Loucy (cell line): ENCODE measurements at regions not wholly inside any gene's neighbourhood (a gene's known extent, or its start where the extent isn't known, plus 50 kb on each side); places are given as distances from the start of the nearest gene placed in this dataset.

Experiments
- H2AFZ ChIP-seq: fragments of 200-600 bp; sonication (generic); 2 replicates; pipeline ENCODE4 v1.6.0; 2016; ENCODE audit warnings: antibody characterized with exemption, mild to moderate bottlenecking, low read length, moderate library complexity
- H3F3A ChIP-seq: fragments of 200-600 bp; 2 replicates; pipeline ENCODE4 v1.6.0; 2016; ENCODE audit warnings: antibody characterized with exemption, low read depth, mild to moderate bottlenecking
- H3K27me3 ChIP-seq: fragments of 200-600 bp; sonication (generic); 2 replicates; pipeline ENCODE4 v1.6.1; 2014; ENCODE audit warnings: low read length, mild to moderate bottlenecking; ENCODE audit not compliant: insufficient read depth, poor library complexity, severe bottlenecking
- H3K36me3 ChIP-seq: fragments of 200-600 bp; sonication (generic); 2 replicates; pipeline ENCODE4 v1.6.1; 2016; ENCODE audit warnings: low read length; ENCODE audit not compliant: insufficient read depth
- H3K4me1 ChIP-seq: fragments of 200-600 bp; sonication (generic); 2 replicates; pipeline ENCODE4 v1.5.1; 2014; ENCODE audit warnings: low read length, mild to moderate bottlenecking; ENCODE audit not compliant: insufficient read depth, poor library complexity, severe bottlenecking
- H3K4me2 ChIP-seq: fragments of 200-600 bp; sonication (generic); 2 replicates; pipeline ENCODE4 v1.6.0; 2014; ENCODE audit warnings: antibody characterized with exemption, low read length, low read depth, mild to moderate bottlenecking; ENCODE audit not compliant: poor library complexity, severe bottlenecking
- H3K4me3 ChIP-seq: fragments of 200-600 bp; sonication (generic); 2 replicates; pipeline ENCODE4 v1.5.1; 2014; ENCODE audit warnings: low read length, mild to moderate bottlenecking, mixed read lengths; ENCODE audit not compliant: poor library complexity, severe bottlenecking
- H3K79me2 ChIP-seq: fragments of 200-600 bp; sonication (generic); 2 replicates; pipeline ENCODE4 v1.6.1; 2014; ENCODE audit warnings: low read length; ENCODE audit not compliant: insufficient read depth
- H3K9ac ChIP-seq: fragments of 200-600 bp; sonication (generic); 2 replicates; pipeline ENCODE4 v1.6.0; 2014; ENCODE audit warnings: mild to moderate bottlenecking, low read depth, low read length, moderate library complexity; ENCODE audit not compliant: poor library complexity, severe bottlenecking
- H3K9me2 ChIP-seq: fragments of 200-600 bp; sonication (generic); replicated peaks from 2 replicates; pipeline ENCODE4 v1.6.1; 2016; ENCODE audit warnings: low read depth, low read length, mixed read lengths
- H3K9me3 ChIP-seq: fragments of 200-600 bp; sonication (generic); 2 replicates; pipeline ENCODE4 v1.6.1; 2014; ENCODE audit warnings: mild to moderate bottlenecking, antibody characterized with exemption, low read length, low read depth; ENCODE audit not compliant: insufficient read depth
- H4K20me1 ChIP-seq: fragments of 200-600 bp; sonication (generic); 2 replicates; pipeline ENCODE4 v1.6.0; 2014; ENCODE audit warnings: antibody characterized with exemption, low read length, mild to moderate bottlenecking; ENCODE audit not compliant: insufficient read depth, poor library complexity, severe bottlenecking
- CTCF ChIP-seq: fragments of 200-600 bp; sonication (generic); conservative IDR thresholded peaks from 2 replicates; pipeline ENCODE4 v1.5.1; 2014; ENCODE audit warnings: mild to moderate bottlenecking, antibody characterized with exemption, low read length
- EZH2phosphoT487 ChIP-seq: fragments of 200-600 bp; IDR thresholded peaks from 2 replicates; pipeline ENCODE4 v1.6.1; 2018; ENCODE audit warnings: antibody characterized with exemption, mild to moderate bottlenecking, moderate library complexity, borderline replicate concordance

GRCh38 chr9:126561582-126561981 is 52.1 kb upstream of the LMX1B start:
- Histone ChIP-seq H3K9ac (no peak overlapping the region), H3K36me3 (no peaks in the 10 kb centered on the region), H3K9me2 (no peaks in the 10 kb centered on the region), H3K9me3 (no peaks in the 10 kb centered on the region), H3K4me1 (no peaks in the 10 kb centered on the region), H3K79me2 (no peaks in the 10 kb centered on the region), H3K4me3 (no peak overlapping the region), H3K27me3 (no peaks in the 10 kb centered on the region), H4K20me1 (no peaks in the 10 kb centered on the region), H2AFZ (no peak overlapping the region), H3F3A (no peaks in the 10 kb centered on the region), H3K4me2 (no peak overlapping the region)
- TF ChIP-seq EZH2phosphoT487 (no peak), CTCF (no peak)

GRCh38 chr9:126563556-126563955 is 50.2 kb upstream of the LMX1B start:
- H4K20me1 ChIP-seq, result no peaks in the 10 kb centered on the region
- no peak for TF ChIP-seq EZH2phosphoT487
- TF ChIP-seq CTCF, result no peak

More at GRCh38 chr9:126563556-126563955, 50.2 kb upstream of the LMX1B start:
- Histone ChIP-seq H3K9ac (no peak overlapping the region), H3K9me2 (no peaks in the 10 kb centered on the region), H3K79me2 (no peaks in the 10 kb centered on the region), H2AFZ (no peak overlapping the region), H3K27me3 (no peaks in the 10 kb centered on the region), H3K4me1 (no peaks in the 10 kb centered on the region), H3K4me3 (no peak overlapping the region), H3K4me2 (no peak overlapping the region), H3K9me3 (no peaks in the 10 kb centered on the region), H3K36me3 (no peaks in the 10 kb centered on the region), H3F3A (no peaks in the 10 kb centered on the region)
